Thyroid gland (tissue), 4 donors: ENCODE measurements at regions not wholly inside any gene's neighbourhood (a gene's known extent, or its start where the extent isn't known, plus 50 kb on each side); places are given as distances from the start of the nearest gene placed in this dataset.

ENCODE experiments used
- DNase-seq, 2 donors: peaks; one replicate each; pipeline ENCODE4 v3.0.0-alpha.2; 2019
- H3K27ac ChIP-seq, 3 donors: fragments of 200-600 bp; sonication (generic); 1 replicate in 2 of 3; 2 replicates in 1 of 3; pipeline ENCODE4 v1.5.1; 2016 to 2019; ENCODE audit warnings: mild to moderate bottlenecking in 1 of 3, moderate library complexity in 1 of 3
- H3K27me3 ChIP-seq: fragments of 200-600 bp; sonication (generic); one replicate; pipeline ENCODE4 v1.5.1; 2019
- H3K36me3 ChIP-seq, 2 donors: fragments of 200-600 bp; sonication (generic); one replicate each; pipeline ENCODE4 v1.5.1; 2016 to 2019
- H3K4me1 ChIP-seq, 2 donors: fragments of 200-600 bp; sonication (generic); one replicate each; pipeline ENCODE4 v1.5.1; 2017 to 2019
- H3K4me3 ChIP-seq, 3 donors: fragments of 200-600 bp; sonication (generic); replicated peaks in 1 of 3; 1 replicate in 2 of 3; 2 replicates in 1 of 3; pipeline ENCODE4 v1.5.1; 2016; ENCODE audit warnings: mild to moderate bottlenecking in 1 of 3
- H3K9me3 ChIP-seq: fragments of 200-600 bp; sonication (generic); one replicate; pipeline ENCODE4 v1.5.1; 2017
- POLR2A ChIP-seq, 2 donors: fragments of 450-650 bp; IDR thresholded peaks; one replicate each; pipeline ENCODE4 v1.6.1; 2017; ENCODE audit warnings: antibody characterized with exemption in 2 of 2, mild to moderate bottlenecking in 2 of 2, moderate library complexity in 1 of 2
- WGBS, 2 donors: methylation state at CpG; one replicate each; pipeline ENCODE4 v1.1.5; 2017; 5-methylcytosine and 5-hydroxymethylcytosine counted together
- intact Hi-C: fragments of 100-400 bp; cut with DNase I; formaldehyde crosslinking; loops from one replicate; pipeline ENCODE4 v1.15.1; 2023
- TF ChIP-seq, protein P1 (sequence below), 6 experiments: fragments of 200-600 bp in 3 of 6; fragments of 450-650 bp in 3 of 6; sonication (generic) in 3 of 6; IDR thresholded peaks; one replicate each; pipeline ENCODE4 v1.5.1; 2016 to 2019; ENCODE audit warnings: antibody characterized with exemption in 6 of 6, mild to moderate bottlenecking in 2 of 6, inconsistent platforms in 1 of 6, moderate library complexity in 1 of 6

DNA sequence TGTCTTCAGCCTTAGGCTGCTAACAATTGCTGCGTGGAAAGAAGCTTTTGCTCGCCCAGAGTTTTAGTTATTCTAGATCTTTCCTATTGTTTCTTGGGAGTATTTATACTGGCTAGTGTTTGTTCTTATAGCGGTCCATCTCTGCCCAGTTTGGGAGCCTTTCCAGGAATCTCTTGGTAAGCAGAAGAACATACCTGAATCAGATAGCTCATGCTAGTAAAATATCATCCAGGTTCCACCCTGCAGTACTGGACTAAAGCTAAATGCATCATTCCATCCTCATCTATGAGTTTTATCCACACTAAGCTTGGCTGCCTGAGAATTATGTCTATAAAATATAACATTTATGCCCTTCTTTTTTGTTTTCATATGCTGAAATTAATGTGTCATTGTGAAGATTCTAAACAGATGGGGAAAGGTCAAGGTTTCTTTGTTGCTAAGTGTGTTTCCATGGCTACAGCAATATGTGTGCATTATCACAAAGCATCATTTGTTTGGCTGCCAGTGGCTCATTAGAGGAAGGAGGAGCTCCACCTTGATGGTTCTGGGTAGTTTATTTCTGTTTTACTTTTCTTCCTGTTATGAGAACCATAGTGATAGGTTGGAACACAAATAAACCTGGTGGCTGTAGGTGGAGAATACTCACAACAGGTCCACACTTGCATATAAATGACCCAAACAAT is 182.8 kb downstream of the PIK3C3 start:
- H3K4me3 ChIP-seq: no peak overlapping the region
- 85 to 90% methylated on average over 3 of the region's 3 CpGs for WGBS, 2 donors
- no peaks in the 10 kb centered on the region for H3K9me3 ChIP-seq
- no peak for DNase-seq
- intact Hi-C loops: no loop called here
- H3K36me3 ChIP-seq: no peaks in the 10 kb centered on the region
- TF ChIP-seq, protein P1, sequence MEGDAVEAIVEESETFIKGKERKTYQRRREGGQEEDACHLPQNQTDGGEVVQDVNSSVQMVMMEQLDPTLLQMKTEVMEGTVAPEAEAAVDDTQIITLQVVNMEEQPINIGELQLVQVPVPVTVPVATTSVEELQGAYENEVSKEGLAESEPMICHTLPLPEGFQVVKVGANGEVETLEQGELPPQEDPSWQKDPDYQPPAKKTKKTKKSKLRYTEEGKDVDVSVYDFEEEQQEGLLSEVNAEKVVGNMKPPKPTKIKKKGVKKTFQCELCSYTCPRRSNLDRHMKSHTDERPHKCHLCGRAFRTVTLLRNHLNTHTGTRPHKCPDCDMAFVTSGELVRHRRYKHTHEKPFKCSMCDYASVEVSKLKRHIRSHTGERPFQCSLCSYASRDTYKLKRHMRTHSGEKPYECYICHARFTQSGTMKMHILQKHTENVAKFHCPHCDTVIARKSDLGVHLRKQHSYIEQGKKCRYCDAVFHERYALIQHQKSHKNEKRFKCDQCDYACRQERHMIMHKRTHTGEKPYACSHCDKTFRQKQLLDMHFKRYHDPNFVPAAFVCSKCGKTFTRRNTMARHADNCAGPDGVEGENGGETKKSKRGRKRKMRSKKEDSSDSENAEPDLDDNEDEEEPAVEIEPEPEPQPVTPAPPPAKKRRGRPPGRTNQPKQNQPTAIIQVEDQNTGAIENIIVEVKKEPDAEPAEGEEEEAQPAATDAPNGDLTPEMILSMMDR (IDR thresholded peaks at IDR 0.05): no peak
- TF ChIP-seq POLR2A (IDR thresholded peaks at IDR 0.05): no peak
- no peaks in the 10 kb centered on the region for H3K27me3 ChIP-seq
- H3K4me1 ChIP-seq: no peaks in the 10 kb centered on the region
- H3K27ac ChIP-seq: no peak overlapping the region

DNA sequence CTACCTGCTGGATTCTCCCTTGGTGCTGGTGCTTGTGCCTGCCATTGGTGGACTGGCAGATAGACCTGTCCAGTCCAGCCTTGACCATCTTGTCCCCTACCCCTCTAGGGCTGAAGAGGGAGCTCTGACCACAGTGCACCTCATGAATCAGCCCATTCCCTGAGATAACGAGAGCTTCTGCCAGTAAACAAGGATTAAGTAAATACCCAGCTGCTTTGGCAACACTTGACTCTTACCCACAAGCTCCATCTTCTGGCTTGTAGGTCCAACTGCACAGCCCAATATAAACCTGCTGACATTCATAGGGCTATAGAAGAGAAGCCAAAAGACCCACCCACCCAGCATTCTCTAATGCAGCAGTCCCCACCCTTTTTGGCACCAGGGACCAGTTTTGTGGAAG is 186.4 kb downstream of the PIK3C3 start:
- 0 to 100% methylated on average over 1 of the region's 1 CpG for WGBS, 2 donors
- H3K4me1 ChIP-seq: no peaks in the 10 kb centered on the region
- TF ChIP-seq POLR2A (IDR thresholded peaks at IDR 0.05): no peak
- TF ChIP-seq, protein P1 (IDR thresholded peaks at IDR 0.05): no peak
- no peaks in the 10 kb centered on the region for H3K9me3 ChIP-seq
- no peaks in the 10 kb centered on the region for H3K36me3 ChIP-seq
- no peak for DNase-seq
- H3K27me3 ChIP-seq: no peaks in the 10 kb centered on the region
- intact Hi-C loops: no loop called here
- H3K27ac ChIP-seq: no peak overlapping the region
- H3K4me3 ChIP-seq: no peak overlapping the region

DNA sequence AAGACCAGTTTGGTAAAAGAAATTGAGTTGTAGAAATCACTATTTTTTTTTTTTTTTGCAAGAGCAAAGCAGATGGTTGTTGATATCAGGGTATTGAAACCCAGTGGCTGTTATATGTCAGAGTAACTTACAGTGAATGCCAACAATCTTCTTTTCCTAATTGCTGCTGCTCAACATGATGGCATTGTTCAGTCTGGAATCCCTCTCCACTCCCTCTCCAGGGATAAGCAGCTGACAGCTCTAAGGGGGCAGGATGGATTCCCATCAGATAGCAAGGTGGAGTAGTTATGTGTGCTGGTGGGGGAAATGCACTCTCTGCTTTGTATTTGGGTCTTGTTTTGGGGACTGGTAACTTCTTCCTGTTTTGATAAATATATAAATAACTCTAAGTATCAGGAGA is 200.0 kb downstream of the PIK3C3 start:
- no peak for DNase-seq
- intact Hi-C loops: no loop called here
- Histone ChIP-seq H3K4me1 (no peaks in the 10 kb centered on the region), H3K27me3 (no peaks in the 10 kb centered on the region), H3K36me3 (no peaks in the 10 kb centered on the region), H3K27ac (no peak overlapping the region), H3K4me3 (no peak overlapping the region), H3K9me3 (no peaks in the 10 kb centered on the region)
- TF ChIP-seq, protein P1 (IDR thresholded peaks at IDR 0.05): no peak
- no peak for TF ChIP-seq POLR2A (IDR thresholded peaks at IDR 0.05)

DNA sequence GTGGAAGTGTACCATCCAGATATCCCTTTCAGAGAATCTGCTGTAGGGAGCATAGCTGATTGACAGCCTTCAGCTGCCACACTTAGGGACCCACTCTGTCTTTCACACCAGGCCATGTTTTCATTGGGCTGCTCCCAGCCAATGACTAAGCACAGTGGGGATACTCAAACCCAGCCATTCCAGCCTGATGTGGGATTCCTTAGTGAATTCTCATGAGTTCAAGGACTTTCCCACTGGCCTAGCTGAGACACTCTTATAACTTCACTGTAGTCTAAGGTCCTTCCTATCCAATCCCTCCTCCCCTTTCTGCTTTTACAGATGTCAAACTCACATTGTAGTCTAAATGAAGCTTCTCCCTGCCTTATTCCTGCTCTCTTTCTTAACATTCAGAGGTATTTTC is 201.2 kb downstream of the PIK3C3 start:
- Histone ChIP-seq H3K36me3 (no peaks in the 10 kb centered on the region), H3K4me1 (no peaks in the 10 kb centered on the region), H3K4me3 (no peak overlapping the region), H3K27me3 (no peaks in the 10 kb centered on the region), H3K9me3 (no peaks in the 10 kb centered on the region), H3K27ac (no peak overlapping the region)
- no peak for DNase-seq
- intact Hi-C loops: no loop called here
- TF ChIP-seq, protein P1 (IDR thresholded peaks at IDR 0.05): no peak
- no peak for TF ChIP-seq POLR2A (IDR thresholded peaks at IDR 0.05)

DNA sequence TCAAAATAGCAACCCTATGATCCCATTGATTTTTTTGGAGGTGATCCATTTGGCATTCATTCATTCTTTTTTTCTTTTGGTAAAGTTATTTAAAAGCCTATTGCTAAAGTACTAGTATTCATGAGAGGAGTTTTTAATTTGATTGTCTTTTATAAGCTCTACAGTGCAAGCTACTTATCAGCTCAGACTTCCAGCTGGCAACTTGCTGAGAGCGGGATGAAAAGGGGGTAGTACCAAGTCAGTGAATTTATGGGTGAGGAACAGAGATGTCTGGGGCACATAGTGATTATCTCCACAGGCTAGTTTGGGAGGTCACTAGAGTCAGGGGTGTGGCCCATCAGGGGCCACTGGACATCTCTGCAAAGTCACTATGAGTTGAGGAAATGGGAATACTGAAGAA is 202.4 kb downstream of the PIK3C3 start:
- TF ChIP-seq POLR2A (IDR thresholded peaks at IDR 0.05): no peak
- TF ChIP-seq, protein P1 (IDR thresholded peaks at IDR 0.05): no peak
- DNase-seq: no peak
- no peaks in the 10 kb centered on the region for H3K4me1 ChIP-seq
- 90 to 92% methylated on average over 1 of the region's 1 CpG for WGBS, 2 donors
- intact Hi-C loops: no loop called here
- no peak overlapping the region for H3K27ac ChIP-seq
- no peaks in the 10 kb centered on the region for H3K36me3 ChIP-seq
- no peak overlapping the region for H3K4me3 ChIP-seq
- H3K27me3 ChIP-seq: no peaks in the 10 kb centered on the region
- H3K9me3 ChIP-seq: no peaks in the 10 kb centered on the region
